ENCODE measurements at regions not wholly inside any gene's neighbourhood (a gene's known extent, or its start where the extent isn't known, plus 50 kb on each side); places are given as distances from the start of the nearest gene placed in this dataset.
A peak's percentile ranks its signal among the peaks of the same experiment; 100 is the strongest.

- H3K36me3 ChIP-seq (ENCODE audit: insufficient read depth, low read length): no peaks in the 10 kb centered on the region
- H3K4me1 ChIP-seq (ENCODE audit: insufficient read depth, low read length): no peaks in the 10 kb centered on the region
- 94% methylated on average over 4 of the region's 4 CpGs for WGBS
- no peak overlapping the region for H3K9ac ChIP-seq (ENCODE audit: low read depth, low read length)
- no peak overlapping the region for H3K27ac ChIP-seq (ENCODE audit: low read depth, low read length)
- H3K9me3 ChIP-seq (ENCODE audit: insufficient read depth, low read depth, low read length): no peaks in the 10 kb centered on the region
- H3K27me3 ChIP-seq (ENCODE audit: insufficient read depth, low read length): no peaks in the 10 kb centered on the region
- H3K4me3 ChIP-seq (ENCODE audit: low read length): no peak overlapping the region
These were observed 523.3 kb upstream of the SYT4 start for GRCh38 chr18:43800584-43800983.

DNA sequence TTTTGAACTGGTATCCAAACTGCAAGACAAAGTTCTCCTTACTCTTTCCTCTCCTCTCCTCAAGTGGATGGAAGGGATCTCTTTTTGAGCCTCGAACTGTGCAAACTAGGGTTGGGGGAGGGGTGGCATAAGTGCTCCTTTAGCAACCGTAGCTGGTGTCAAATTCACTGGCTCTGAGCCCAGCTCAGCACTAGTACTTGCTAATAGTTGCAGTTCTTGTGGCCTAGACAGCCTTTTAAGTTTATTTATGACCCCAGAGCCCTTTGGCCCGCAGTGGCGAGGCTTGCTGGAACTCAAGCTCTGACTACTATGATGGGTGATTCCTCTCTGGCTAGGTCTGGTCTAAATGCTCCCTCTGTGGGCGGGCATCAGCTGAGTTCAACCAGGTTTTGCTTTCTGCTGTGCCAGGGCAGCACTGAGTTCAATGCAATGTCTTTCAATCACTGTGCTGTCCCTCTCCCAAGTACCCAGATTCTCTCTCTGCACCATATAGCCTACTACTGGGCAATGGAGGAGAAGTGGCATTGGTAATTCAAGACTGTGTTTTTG is 528.4 kb upstream of the SYT4 start:
- Histone ChIP-seq H3K4me3 (ENCODE audit: low read length) (no peak overlapping the region), H3K27ac (ENCODE audit: low read depth, low read length) (no peak overlapping the region), H3K36me3 (ENCODE audit: insufficient read depth, low read length) (no peaks in the 10 kb centered on the region), H3K4me1 (ENCODE audit: insufficient read depth, low read length) (no peaks in the 10 kb centered on the region), H3K27me3 (ENCODE audit: insufficient read depth, low read length) (no peaks in the 10 kb centered on the region), H3K9ac (ENCODE audit: low read depth, low read length) (no peak overlapping the region), H3K9me3 (ENCODE audit: insufficient read depth, low read depth, low read length) (no peaks in the 10 kb centered on the region)
- WGBS: 92% methylated on average over 5 of the region's 5 CpGs

GRCh38 chr18:43812627-43813026 is 535.3 kb upstream of the SYT4 start:
- peaks cover 15% of the 10 kb centered on the region for H3K4me1 ChIP-seq (ENCODE audit: insufficient read depth, low read length)
- no peak overlapping the region for H3K9ac ChIP-seq (ENCODE audit: low read depth, low read length)
- no peak overlapping the region for H3K4me3 ChIP-seq (ENCODE audit: low read length)
- H3K27me3 ChIP-seq (ENCODE audit: insufficient read depth, low read length): no peaks in the 10 kb centered on the region
- H3K9me3 ChIP-seq (ENCODE audit: insufficient read depth, low read depth, low read length): peaks cover 15% of the 10 kb centered on the region; the same call in 1 of the 2 replicates
- H3K36me3 ChIP-seq (ENCODE audit: insufficient read depth, low read length): no peaks in the 10 kb centered on the region
- no CpG with 5 or more reads among the region's 1 CpG for WGBS
- H3K27ac ChIP-seq (ENCODE audit: low read depth, low read length): no peak overlapping the region

GRCh38 chr18:43819397-43819796 is 542.1 kb upstream of the SYT4 start:
- H3K9me3 ChIP-seq (ENCODE audit: insufficient read depth, low read depth, low read length): peaks cover 15% of the 10 kb centered on the region; the same call in 1 of the 2 replicates
- no peak overlapping the region for H3K27ac ChIP-seq (ENCODE audit: low read depth, low read length)
- no peaks in the 10 kb centered on the region for H3K4me1 ChIP-seq (ENCODE audit: insufficient read depth, low read length)
- no peak overlapping the region for H3K9ac ChIP-seq (ENCODE audit: low read depth, low read length)
- no peak overlapping the region for H3K4me3 ChIP-seq (ENCODE audit: low read length)
- H3K36me3 ChIP-seq (ENCODE audit: insufficient read depth, low read length): no peaks in the 10 kb centered on the region
- H3K27me3 ChIP-seq (ENCODE audit: insufficient read depth, low read length): no peaks in the 10 kb centered on the region
- 82% methylated on average over 1 of the region's 1 CpG for WGBS

DNA sequence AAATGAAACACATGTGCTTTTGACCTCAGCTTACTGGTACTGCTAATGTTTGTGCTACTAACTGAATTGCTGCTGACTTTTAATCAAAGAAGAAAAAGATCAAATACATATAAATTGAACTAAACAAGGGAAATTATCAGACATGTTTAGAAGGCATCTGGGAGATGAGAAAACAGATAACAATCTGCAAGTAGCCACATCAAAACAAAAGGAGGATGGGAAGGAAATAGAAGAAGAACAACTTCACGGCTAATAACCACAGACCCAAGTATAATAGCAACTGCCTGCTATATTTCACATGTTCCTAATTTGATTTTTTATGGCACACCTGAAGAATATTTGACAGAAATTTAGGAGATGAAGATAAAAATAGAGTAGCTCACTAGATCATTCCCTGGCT is 542.6 kb upstream of the SYT4 start:
- Histone ChIP-seq H3K27me3 (ENCODE audit: insufficient read depth, low read length) (no peaks in the 10 kb centered on the region), H3K9me3 (ENCODE audit: insufficient read depth, low read depth, low read length) (peaks cover 15% of the 10 kb centered on the region; the same call in 1 of the 2 replicates), H3K4me1 (ENCODE audit: insufficient read depth, low read length) (no peaks in the 10 kb centered on the region), H3K9ac (ENCODE audit: low read depth, low read length) (no peak overlapping the region), H3K27ac (ENCODE audit: low read depth, low read length) (no peak overlapping the region), H3K4me3 (ENCODE audit: low read length) (no peak overlapping the region), H3K36me3 (ENCODE audit: insufficient read depth, low read length) (no peaks in the 10 kb centered on the region)
- no CpG with 5 or more reads among the region's 1 CpG for WGBS

- H3K4me3 ChIP-seq (ENCODE audit: low read length): no peak overlapping the region
- H3K27me3 ChIP-seq (ENCODE audit: insufficient read depth, low read length): no peaks in the 10 kb centered on the region
- H3K27ac ChIP-seq (ENCODE audit: low read depth, low read length): no peak overlapping the region
- H3K4me1 ChIP-seq (ENCODE audit: insufficient read depth, low read length): peaks cover 4% of the 10 kb centered on the region; the same call in 1 of the 2 replicates
- whole genome bisulfite sequencing: 91% methylated on average over 2 of the region's 2 CpGs
- H3K9ac ChIP-seq (ENCODE audit: low read depth, low read length): no peak overlapping the region
- no peaks in the 10 kb centered on the region for H3K9me3 ChIP-seq (ENCODE audit: insufficient read depth, low read depth, low read length)
- H3K36me3 ChIP-seq (ENCODE audit: insufficient read depth, low read length): no peaks in the 10 kb centered on the region
These were observed 548.5 kb upstream of the SYT4 start for GRCh38 chr18:43825768-43826167.

DNA sequence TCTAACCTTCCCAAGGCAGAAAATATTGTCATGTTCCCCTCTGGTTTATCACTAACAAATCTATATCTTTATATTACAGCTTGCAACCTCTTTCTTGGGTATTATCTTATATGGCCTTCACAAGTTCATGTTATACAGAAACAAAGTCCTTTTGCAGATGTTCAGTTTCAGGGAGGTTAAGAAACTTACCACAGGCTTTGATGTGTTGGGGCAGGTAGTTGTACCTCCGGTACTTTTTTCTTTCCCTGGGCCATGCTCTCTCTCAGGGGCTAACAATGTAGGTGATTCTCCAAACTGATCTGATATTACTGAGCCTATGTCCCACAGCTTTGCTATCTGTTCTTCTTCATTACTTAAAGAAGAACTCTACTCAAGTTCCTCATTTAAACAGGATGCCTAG is 548.9 kb upstream of the SYT4 start:
- Histone ChIP-seq H3K27ac (ENCODE audit: low read depth, low read length) (no peak overlapping the region), H3K36me3 (ENCODE audit: insufficient read depth, low read length) (no peaks in the 10 kb centered on the region), H3K27me3 (ENCODE audit: insufficient read depth, low read length) (no peaks in the 10 kb centered on the region), H3K9me3 (ENCODE audit: insufficient read depth, low read depth, low read length) (no peaks in the 10 kb centered on the region), H3K4me1 (ENCODE audit: insufficient read depth, low read length) (peaks cover 5% of the 10 kb centered on the region; the same call in 1 of the 2 replicates), H3K4me3 (ENCODE audit: low read length) (no peak overlapping the region), H3K9ac (ENCODE audit: low read depth, low read length) (no peak overlapping the region)
- 96% methylated on average over 1 of the region's 1 CpG for WGBS

GRCh38 chr18:43827311-43827710 is 550.0 kb upstream of the SYT4 start:
- no peaks in the 10 kb centered on the region for H3K36me3 ChIP-seq (ENCODE audit: insufficient read depth, low read length)
- no peak overlapping the region for H3K9ac ChIP-seq (ENCODE audit: low read depth, low read length)
- 50% methylated on average over 2 of the region's 4 CpGs for WGBS
- no peak overlapping the region for H3K27ac ChIP-seq (ENCODE audit: low read depth, low read length)
- no peaks in the 10 kb centered on the region for H3K27me3 ChIP-seq (ENCODE audit: insufficient read depth, low read length)
- H3K9me3 ChIP-seq (ENCODE audit: insufficient read depth, low read depth, low read length): no peaks in the 10 kb centered on the region
- H3K4me3 ChIP-seq (ENCODE audit: low read length): no peak overlapping the region
- H3K4me1 ChIP-seq (ENCODE audit: insufficient read depth, low read length): peaks cover 5% of the 10 kb centered on the region; the same call in 1 of the 2 replicates

DNA sequence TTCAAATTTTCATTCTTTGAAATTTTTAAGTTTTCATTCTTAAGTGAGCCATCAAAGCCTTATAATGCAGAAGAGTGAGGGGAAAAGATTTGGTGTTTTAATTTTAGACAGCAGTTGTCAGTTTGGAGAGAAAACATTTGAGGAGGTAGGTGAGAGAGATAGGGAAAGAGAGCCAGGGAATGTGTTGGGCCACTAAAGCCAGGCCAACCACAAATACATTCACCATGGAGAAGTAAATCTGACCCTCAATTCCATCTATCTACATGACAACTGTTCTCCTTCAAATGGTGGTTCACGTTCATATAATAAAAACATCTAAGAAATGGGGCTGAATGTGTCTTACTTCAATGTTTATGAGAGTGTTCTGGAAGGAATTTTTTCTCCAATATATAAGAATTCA is 553.0 kb upstream of the SYT4 start:
- H3K36me3 ChIP-seq (ENCODE audit: insufficient read depth, low read length): no peaks in the 10 kb centered on the region
- no peak overlapping the region for H3K9ac ChIP-seq (ENCODE audit: low read depth, low read length)
- H3K27ac ChIP-seq (ENCODE audit: low read depth, low read length): no peak overlapping the region
- no CpG with 5 or more reads among the region's 1 CpG for WGBS
- H3K4me3 ChIP-seq (ENCODE audit: low read length): no peak overlapping the region
- H3K9me3 ChIP-seq (ENCODE audit: insufficient read depth, low read depth, low read length): no peaks in the 10 kb centered on the region
- H3K27me3 ChIP-seq (ENCODE audit: insufficient read depth, low read length): no peaks in the 10 kb centered on the region
- H3K4me1 ChIP-seq (ENCODE audit: insufficient read depth, low read length): peaks cover 5% of the 10 kb centered on the region; the same call in 1 of the 2 replicates

DNA sequence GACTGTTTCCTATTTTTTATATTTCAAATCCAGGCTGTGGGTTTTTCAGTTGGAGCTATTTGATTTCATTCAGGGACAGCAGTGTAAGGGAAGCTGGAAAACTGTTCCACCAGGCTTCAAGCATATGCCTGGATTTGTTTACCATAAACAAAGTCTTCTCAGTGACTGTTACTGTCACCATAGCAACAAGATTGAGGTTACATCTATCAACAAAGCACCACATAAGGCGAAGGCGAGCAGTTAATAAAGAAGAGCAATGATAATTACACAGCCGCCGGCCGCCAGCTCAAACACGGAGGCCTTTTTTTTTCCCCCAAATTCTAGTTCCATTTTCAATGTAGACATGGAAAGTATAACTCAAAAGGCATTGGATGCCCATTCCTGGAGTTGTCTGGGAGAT is 553.7 kb upstream of the SYT4 start:
- Histone ChIP-seq H3K9me3 (ENCODE audit: insufficient read depth, low read depth, low read length) (no peaks in the 10 kb centered on the region), H3K27me3 (ENCODE audit: insufficient read depth, low read length) (no peaks in the 10 kb centered on the region), H3K4me1 (ENCODE audit: insufficient read depth, low read length) (peaks cover 5% of the 10 kb centered on the region; the same call in 1 of the 2 replicates), H3K36me3 (ENCODE audit: insufficient read depth, low read length) (no peaks in the 10 kb centered on the region), H3K9ac (ENCODE audit: low read depth, low read length) (no peak overlapping the region), H3K4me3 (ENCODE audit: low read length) (no peak overlapping the region), H3K27ac (ENCODE audit: low read depth, low read length) (no peak overlapping the region)
- WGBS: 99% methylated on average over 6 of the region's 6 CpGs

GRCh38 chr18:43846299-43846698 is 569.0 kb upstream of the SYT4 start:
- Histone ChIP-seq H3K9me3 (ENCODE audit: insufficient read depth, low read depth, low read length) (no peaks in the 10 kb centered on the region), H3K4me1 (ENCODE audit: insufficient read depth, low read length) (peaks cover 33% of the 10 kb centered on the region), H3K4me3 (ENCODE audit: low read length) (no peak overlapping the region), H3K9ac (ENCODE audit: low read depth, low read length) (no peak overlapping the region), H3K36me3 (ENCODE audit: insufficient read depth, low read length) (no peaks in the 10 kb centered on the region), H3K27me3 (ENCODE audit: insufficient read depth, low read length) (no peaks in the 10 kb centered on the region), H3K27ac (ENCODE audit: low read depth, low read length) (peak overlapping the region; percentile 76; the same call in 1 of the 2 replicates)
- 6% methylated on average over 1 of the region's 1 CpG for WGBS

Measured in HUES64 (cell line).